Gastrocnemius medialis (tissue), 4 donors: ENCODE measurements at regions not wholly inside any gene's neighbourhood (a gene's known extent, or its start where the extent isn't known, plus 50 kb on each side); places are given as distances from the start of the nearest gene placed in this dataset.

Experiments
- CTCF ChIP-seq, 5 experiments: fragments of 450-650 bp in 3 of 5; fragments of 200-600 bp in 2 of 5; sonication (generic) in 2 of 5; IDR thresholded peaks in 4 of 5; conservative IDR thresholded peaks in 1 of 5; 1 replicate in 4 of 5; 2 replicates in 1 of 5; pipeline ENCODE4 v1.5.1; 2016 to 2019; ENCODE audit warnings: antibody characterized with exemption in 5 of 5, mild to moderate bottlenecking in 3 of 5, moderate library complexity in 3 of 5
- POLR2A ChIP-seq, 2 donors: fragments of 450-650 bp; IDR thresholded peaks; one replicate each; pipeline ENCODE4 v1.6.1; 2017; ENCODE audit warnings: antibody characterized with exemption in 2 of 2, mild to moderate bottlenecking in 2 of 2, moderate library complexity in 2 of 2

- no peak for TF ChIP-seq POLR2A (IDR thresholded peaks at IDR 0.05)
- no peak for TF ChIP-seq CTCF (IDR thresholded peaks at IDR 0.05 in 4 of 5, conservative IDR thresholded peaks at IDR 0.05 in 1 of 5)
Measured at GRCh38 chr16:87246269-87247065, 70.7 kb downstream of the C16orf95 start.
